Peyer's patch (tissue), 4 donors: ENCODE measurements at regions not wholly inside any gene's neighbourhood (a gene's known extent, or its start where the extent isn't known, plus 50 kb on each side); places are given as distances from the start of the nearest gene placed in this dataset.

Experiments used
- POLR2A ChIP-seq, 2 donors: fragments of 450-650 bp; IDR thresholded peaks; one replicate each; pipeline ENCODE4 v1.5.1; 2017; ENCODE audit warnings: antibody characterized with exemption in 2 of 2, mild to moderate bottlenecking in 2 of 2, moderate library complexity in 2 of 2
- TF ChIP-seq, protein P1 (sequence below), 6 experiments: fragments of 450-650 bp in 4 of 6; fragments of 200-600 bp in 2 of 6; sonication (generic) in 1 of 6; IDR thresholded peaks; one replicate each; pipeline ENCODE4 v1.5.1; 2017 to 2019; ENCODE audit warnings: antibody characterized with exemption in 6 of 6, mild to moderate bottlenecking in 3 of 6, moderate library complexity in 1 of 6

DNA sequence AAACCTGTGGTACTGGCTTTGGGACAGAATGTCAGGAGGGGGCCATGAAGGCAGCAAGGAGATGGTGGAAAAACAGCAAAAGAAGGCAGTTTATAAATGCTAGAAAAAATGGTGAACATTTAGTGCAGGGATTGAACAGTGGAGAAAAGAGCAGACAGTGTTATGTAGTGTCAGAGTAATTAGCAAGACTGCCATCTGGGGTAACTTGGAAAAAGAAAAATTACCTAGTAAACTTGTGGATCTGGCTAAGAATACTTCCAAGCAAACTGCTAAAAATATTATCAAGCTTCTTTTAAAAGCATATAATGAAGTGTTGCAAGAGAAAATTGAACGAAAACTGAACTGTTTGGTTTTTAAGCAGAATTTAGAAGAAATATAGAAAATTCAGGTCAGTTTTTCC, 267.8 kb downstream of the INSIG2 start:
- TF ChIP-seq, protein P1, sequence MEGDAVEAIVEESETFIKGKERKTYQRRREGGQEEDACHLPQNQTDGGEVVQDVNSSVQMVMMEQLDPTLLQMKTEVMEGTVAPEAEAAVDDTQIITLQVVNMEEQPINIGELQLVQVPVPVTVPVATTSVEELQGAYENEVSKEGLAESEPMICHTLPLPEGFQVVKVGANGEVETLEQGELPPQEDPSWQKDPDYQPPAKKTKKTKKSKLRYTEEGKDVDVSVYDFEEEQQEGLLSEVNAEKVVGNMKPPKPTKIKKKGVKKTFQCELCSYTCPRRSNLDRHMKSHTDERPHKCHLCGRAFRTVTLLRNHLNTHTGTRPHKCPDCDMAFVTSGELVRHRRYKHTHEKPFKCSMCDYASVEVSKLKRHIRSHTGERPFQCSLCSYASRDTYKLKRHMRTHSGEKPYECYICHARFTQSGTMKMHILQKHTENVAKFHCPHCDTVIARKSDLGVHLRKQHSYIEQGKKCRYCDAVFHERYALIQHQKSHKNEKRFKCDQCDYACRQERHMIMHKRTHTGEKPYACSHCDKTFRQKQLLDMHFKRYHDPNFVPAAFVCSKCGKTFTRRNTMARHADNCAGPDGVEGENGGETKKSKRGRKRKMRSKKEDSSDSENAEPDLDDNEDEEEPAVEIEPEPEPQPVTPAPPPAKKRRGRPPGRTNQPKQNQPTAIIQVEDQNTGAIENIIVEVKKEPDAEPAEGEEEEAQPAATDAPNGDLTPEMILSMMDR (IDR thresholded peaks at IDR 0.05) = no peak
- TF ChIP-seq POLR2A (IDR thresholded peaks at IDR 0.05) = no peak
